ENCODE measurements at regions not wholly inside any gene's neighbourhood (a gene's known extent, or its start where the extent isn't known, plus 50 kb on each side); places are given as distances from the start of the nearest gene placed in this dataset.

DNA sequence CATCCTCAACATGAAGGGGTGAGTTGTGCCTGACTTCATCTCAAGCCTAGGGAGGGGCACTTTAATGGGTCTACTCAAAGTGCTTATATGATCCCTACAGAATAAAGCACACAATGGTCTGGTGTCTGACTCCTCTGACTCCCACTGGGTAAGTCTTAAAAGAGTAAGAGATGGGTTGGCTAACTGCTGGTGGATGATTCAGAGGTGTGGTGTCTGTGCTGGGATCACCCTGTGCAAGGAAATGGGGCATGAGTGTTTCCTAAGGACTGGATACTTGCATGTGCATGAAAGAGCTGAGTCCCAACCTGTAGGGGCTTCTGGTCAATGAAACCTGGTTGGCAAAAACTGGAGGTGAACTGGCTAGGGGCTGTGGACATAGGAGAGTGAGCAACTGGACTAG is 158.8 kb downstream of the IL20RB start:
- Mint-ChIP-seq H3K27me3 (ENCODE audit: low read depth) (no peaks in the 10 kb centered on the region), H3K9me3 (no peaks in the 10 kb centered on the region), H3K36me3 (ENCODE audit: low read depth) (no peaks in the 10 kb centered on the region), H3K27ac (no peak overlapping the region), H3K4me3 (no peak overlapping the region), H3K4me1 (no peaks in the 10 kb centered on the region)
- TF ChIP-seq, protein P1, sequence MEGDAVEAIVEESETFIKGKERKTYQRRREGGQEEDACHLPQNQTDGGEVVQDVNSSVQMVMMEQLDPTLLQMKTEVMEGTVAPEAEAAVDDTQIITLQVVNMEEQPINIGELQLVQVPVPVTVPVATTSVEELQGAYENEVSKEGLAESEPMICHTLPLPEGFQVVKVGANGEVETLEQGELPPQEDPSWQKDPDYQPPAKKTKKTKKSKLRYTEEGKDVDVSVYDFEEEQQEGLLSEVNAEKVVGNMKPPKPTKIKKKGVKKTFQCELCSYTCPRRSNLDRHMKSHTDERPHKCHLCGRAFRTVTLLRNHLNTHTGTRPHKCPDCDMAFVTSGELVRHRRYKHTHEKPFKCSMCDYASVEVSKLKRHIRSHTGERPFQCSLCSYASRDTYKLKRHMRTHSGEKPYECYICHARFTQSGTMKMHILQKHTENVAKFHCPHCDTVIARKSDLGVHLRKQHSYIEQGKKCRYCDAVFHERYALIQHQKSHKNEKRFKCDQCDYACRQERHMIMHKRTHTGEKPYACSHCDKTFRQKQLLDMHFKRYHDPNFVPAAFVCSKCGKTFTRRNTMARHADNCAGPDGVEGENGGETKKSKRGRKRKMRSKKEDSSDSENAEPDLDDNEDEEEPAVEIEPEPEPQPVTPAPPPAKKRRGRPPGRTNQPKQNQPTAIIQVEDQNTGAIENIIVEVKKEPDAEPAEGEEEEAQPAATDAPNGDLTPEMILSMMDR (IDR thresholded peaks at IDR 0.05; ENCODE audit: unreplicated experiment in 3 of 3) = no peak

DNA sequence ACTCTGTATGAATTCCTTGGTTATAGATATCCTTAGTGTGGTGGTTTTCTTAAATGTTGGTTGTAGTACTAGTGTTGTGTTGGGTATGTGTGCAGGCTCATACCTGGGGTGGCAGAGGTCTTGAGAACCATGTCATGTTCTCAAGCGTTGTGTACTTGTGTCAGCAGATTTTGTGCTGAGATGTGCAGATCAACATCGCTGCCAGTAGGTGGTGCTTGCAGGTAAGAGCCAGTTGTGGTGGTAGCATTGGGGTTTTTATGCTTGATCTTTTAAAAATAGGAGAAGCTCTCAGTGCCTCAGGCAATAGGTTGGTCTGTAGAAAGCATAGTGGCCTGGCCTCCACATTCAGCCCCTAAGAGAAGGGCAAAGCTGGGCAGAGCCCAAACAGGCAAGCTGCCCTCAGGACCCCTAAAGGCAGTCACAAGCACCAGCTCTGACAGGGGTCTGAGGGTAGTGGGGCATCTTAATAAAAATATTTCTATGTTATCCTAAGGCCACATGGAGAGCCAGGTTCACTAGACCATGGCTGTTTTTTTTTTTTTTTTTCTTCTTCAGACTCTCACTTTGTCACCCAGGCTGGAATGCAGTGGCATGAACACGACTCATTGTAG is 164.0 kb downstream of the IL20RB start:
- TF ChIP-seq, protein P1 (IDR thresholded peaks at IDR 0.05; ENCODE audit: unreplicated experiment in 3 of 3) = peak; percentile 44 to 55 (median 51)
- Mint-ChIP-seq H3K27me3 (ENCODE audit: low read depth) (no peaks in the 10 kb centered on the region), H3K9me3 (no peaks in the 10 kb centered on the region), H3K36me3 (ENCODE audit: low read depth) (no peaks in the 10 kb centered on the region), H3K27ac (no peak overlapping the region), H3K4me1 (no peaks in the 10 kb centered on the region), H3K4me3 (no peak overlapping the region)

DNA sequence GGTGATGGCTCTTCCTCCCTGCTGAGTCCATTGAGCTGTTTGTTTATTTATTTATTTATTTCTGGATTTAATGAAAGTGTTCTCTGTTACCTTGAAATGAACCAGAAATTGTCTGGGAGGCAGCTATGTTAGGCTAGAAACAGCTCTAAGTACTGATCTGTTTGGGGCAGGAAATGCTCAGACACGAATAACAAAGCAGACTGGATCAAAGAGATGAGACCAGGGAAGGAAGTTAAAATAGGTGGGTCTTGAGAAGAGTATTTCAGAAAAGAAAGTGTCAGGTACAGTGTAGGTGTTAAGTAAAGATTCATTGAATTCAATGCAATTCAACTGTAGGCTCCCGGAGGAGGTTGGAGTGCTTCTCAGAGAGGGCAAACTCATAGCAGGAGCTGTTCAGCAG is 173.3 kb downstream of the IL20RB start:
- Mint-ChIP-seq H3K9me3 (no peaks in the 10 kb centered on the region), H3K4me3 (no peak overlapping the region), H3K27me3 (ENCODE audit: low read depth) (no peaks in the 10 kb centered on the region), H3K27ac (no peak overlapping the region), H3K36me3 (ENCODE audit: low read depth) (no peaks in the 10 kb centered on the region), H3K4me1 (no peaks in the 10 kb centered on the region)
- TF ChIP-seq, protein P1 (IDR thresholded peaks at IDR 0.05; ENCODE audit: unreplicated experiment in 3 of 3) = no peak

DNA sequence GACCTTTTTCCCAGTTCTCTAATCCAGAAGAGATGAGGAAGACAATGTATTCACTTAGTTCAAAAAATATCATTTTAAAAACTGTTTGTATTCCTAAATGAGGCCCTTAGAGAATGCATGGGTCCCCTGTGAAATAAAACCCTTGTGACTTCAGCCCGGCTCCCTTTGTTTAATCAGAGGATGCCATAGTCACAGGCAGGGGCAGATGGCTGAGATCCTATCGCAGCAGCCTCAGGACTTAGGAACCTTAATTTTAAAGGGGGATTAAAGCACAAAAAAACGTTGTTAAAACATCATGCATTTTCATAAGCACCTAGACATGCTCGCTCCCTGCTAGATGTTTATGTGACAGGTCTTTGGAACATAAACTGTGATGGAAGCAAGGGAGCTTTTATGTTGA is 176.6 kb downstream of the IL20RB start:
- no peaks in the 10 kb centered on the region for H3K4me1 Mint-ChIP-seq
- H3K36me3 Mint-ChIP-seq (ENCODE audit: low read depth) = no peaks in the 10 kb centered on the region
- no peak overlapping the region for H3K27ac Mint-ChIP-seq
- H3K4me3 Mint-ChIP-seq = no peak overlapping the region
- H3K9me3 Mint-ChIP-seq = no peaks in the 10 kb centered on the region
- TF ChIP-seq, protein P1 (IDR thresholded peaks at IDR 0.05; ENCODE audit: unreplicated experiment in 3 of 3) = no peak
- no peaks in the 10 kb centered on the region for H3K27me3 Mint-ChIP-seq (ENCODE audit: low read depth)

DNA sequence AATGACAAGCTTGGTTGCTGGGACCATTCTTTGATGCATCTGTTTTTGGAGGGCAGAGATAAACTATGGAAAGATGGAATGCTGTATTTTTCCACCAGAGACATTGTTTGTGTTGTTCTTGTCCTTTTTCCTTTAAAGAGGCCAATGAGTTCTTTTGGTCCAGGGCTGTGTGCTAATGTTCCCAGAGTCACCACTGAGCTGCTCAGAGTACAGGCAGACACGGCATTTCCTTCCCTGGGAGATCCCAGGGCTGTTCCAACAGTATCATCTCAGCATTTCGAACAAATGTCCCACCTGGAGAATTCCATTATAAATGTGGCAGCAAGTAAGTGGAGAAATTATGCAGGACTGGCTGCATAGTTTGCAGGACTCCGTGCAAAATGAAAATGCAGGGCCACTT is 190.6 kb downstream of the IL20RB start:
- Mint-ChIP-seq H3K4me1 (no peaks in the 10 kb centered on the region), H3K36me3 (ENCODE audit: low read depth) (no peaks in the 10 kb centered on the region), H3K27me3 (ENCODE audit: low read depth) (no peaks in the 10 kb centered on the region), H3K27ac (no peak overlapping the region), H3K4me3 (no peak overlapping the region), H3K9me3 (no peaks in the 10 kb centered on the region)
- TF ChIP-seq, protein P1 (IDR thresholded peaks at IDR 0.05; ENCODE audit: unreplicated experiment in 3 of 3) = no peak

DNA sequence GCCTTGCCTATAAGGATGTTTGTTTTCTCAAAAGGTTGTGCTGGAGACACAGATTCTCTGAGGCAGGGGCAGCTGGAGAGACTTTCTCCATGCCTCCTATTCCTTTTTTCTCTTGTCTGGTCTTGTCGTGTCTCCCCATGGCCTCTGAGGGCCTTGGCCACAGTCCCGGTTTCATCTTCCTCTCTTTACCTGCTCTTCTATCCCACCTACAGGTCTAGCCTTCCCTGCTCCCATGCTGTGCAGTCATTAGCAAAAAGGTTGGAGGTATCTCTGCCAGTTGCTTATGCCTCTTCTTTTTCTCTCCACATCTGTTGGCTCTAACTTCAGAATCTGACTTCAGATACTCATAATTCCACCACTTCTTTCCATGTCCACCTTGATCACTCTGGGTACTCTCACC is 191.1 kb downstream of the IL20RB start:
- Mint-ChIP-seq H3K4me3 (no peak overlapping the region), H3K27me3 (ENCODE audit: low read depth) (no peaks in the 10 kb centered on the region), H3K9me3 (no peaks in the 10 kb centered on the region), H3K36me3 (ENCODE audit: low read depth) (no peaks in the 10 kb centered on the region), H3K4me1 (no peaks in the 10 kb centered on the region), H3K27ac (no peak overlapping the region)
- TF ChIP-seq, protein P1 (IDR thresholded peaks at IDR 0.05; ENCODE audit: unreplicated experiment in 3 of 3) = no peak
